HCT116 (cell line): ENCODE measurements at regions not wholly inside any gene's neighbourhood (a gene's known extent, or its start where the extent isn't known, plus 50 kb on each side); places are given as distances from the start of the nearest gene placed in this dataset.

Experiments
- ATAC-seq: fragments of 200-7000 bp; cut with Tn5 transposase; 2 replicates; pipeline ENCODE4 v1.9.1; 2020; ENCODE audit warnings: mild to moderate bottlenecking, moderate library complexity
- BruUV-seq: library from RNA; stranded (reverse); fragments of 400-500 nt; replicated peaks from 2 replicates; lab custom pipeline; 2021; lab: Mats Ljungman, UMichigan
- CTCF ChIA-PET: fragments of 300-600 bp; sonication (Branson Sonifier 250); formaldehyde crosslinking; loops from one replicate; lab custom pipeline; 2021; ENCODE audit warnings: antibody characterized with exemption; lab: Charles Lee
- POLR2A ChIA-PET: fragments of 300-600, 350-600 bp; sonication (Branson Sonifier 250); formaldehyde crosslinking; loops from one replicate; lab custom pipeline; 2021; ENCODE audit warnings: antibody characterized with exemption; lab: Charles Lee
- RAD21 ChIA-PET, 2 experiments: fragments of 300-600 bp; sonication (Branson Sonifier 250); formaldehyde crosslinking; loops; one replicate each; lab custom pipeline; 2023; ENCODE audit warnings: low total read pairs in 2 of 2; ENCODE audit not compliant: uncharacterized antibody in 2 of 2, unreplicated experiment in 2 of 2, low non-redundant PET in 1 of 2; lab: Charles Lee
- DNase-seq: peaks from one replicate; pipeline ENCODE4 v3.0.0-alpha.2; 2010; ENCODE audit warnings: low read depth, low spot score
- H2AFZ ChIP-seq: fragments of 200-600 bp; shearing (Covaris generic), sonication (generic); 2 replicates; pipeline ENCODE4 v1.6.1; 2017; ENCODE audit warnings: low read depth, mixed run types, mixed read lengths, antibody characterized with exemption, low read length; ENCODE audit not compliant: poor library complexity, severe bottlenecking
- H3K27ac ChIP-seq: 2 replicates; pipeline ENCODE4 v1.5.1; 2012; ENCODE audit warnings: low read depth, low read length
- H3K27me3 ChIP-seq: fragments of 200-600 bp; sonication (generic); 2 replicates; pipeline ENCODE4 v1.6.1; 2016; ENCODE audit warnings: mixed run types, low read length, mixed read lengths; ENCODE audit not compliant: insufficient read depth
- H3K36me3 ChIP-seq, 2 experiments: fragments of 200-500 bp in 1 of 2; fragments of 200-600 bp in 1 of 2; sonication (Bioruptor generic) in 1 of 2; sonication (generic) in 1 of 2; 2 replicates each; pipeline versions ENCODE4 v1.5.1 to v1.6.1; 2014 to 2016; ENCODE audit warnings: low read length in 2 of 2, inconsistent platforms in 1 of 2, mixed read lengths in 1 of 2, mixed run types in 1 of 2; ENCODE audit not compliant: insufficient read depth in 2 of 2, control insufficient read depth in 1 of 2
- H3K4me1 ChIP-seq, 2 experiments: fragments of 200-600 bp in 1 of 2; sonication (generic) in 1 of 2; 2 replicates each; pipeline versions ENCODE4 v1.5.1 to v1.6.1; 2012 to 2017; ENCODE audit warnings: low read length in 2 of 2, inconsistent platforms in 1 of 2, mild to moderate bottlenecking in 1 of 2, mixed read lengths in 1 of 2, mixed run types in 1 of 2, moderate library complexity in 1 of 2; ENCODE audit not compliant: insufficient read depth in 2 of 2, control insufficient read depth in 1 of 2
- H3K4me2 ChIP-seq: fragments of 200-600 bp; sonication (generic); 2 replicates; pipeline ENCODE4 v1.6.1; 2017; ENCODE audit warnings: mixed run types, low read length, mixed read lengths
- H3K4me3 ChIP-seq, 2 experiments: fragments of 200-600 bp in 1 of 2; sonication (generic) in 1 of 2; replicated peaks in 1 of 2; 2 replicates each; pipeline ENCODE4 v1.5.1; 2011 to 2016; ENCODE audit warnings: low read length in 2 of 2, control low read depth in 1 of 2, low read depth in 1 of 2, mild to moderate bottlenecking in 1 of 2, mixed read lengths in 1 of 2, mixed run types in 1 of 2
- H3K79me2 ChIP-seq: fragments of 200-600 bp; sonication (generic); 2 replicates; pipeline ENCODE4 v1.6.1; 2017; ENCODE audit warnings: mild to moderate bottlenecking, mixed run types, low read length, moderate library complexity, mixed read lengths; ENCODE audit not compliant: insufficient read depth
- H3K9ac ChIP-seq: fragments of 200-600 bp; sonication (generic); 2 replicates; pipeline ENCODE4 v1.6.1; 2016; ENCODE audit warnings: low read length, mixed read lengths
- H3K9me2 ChIP-seq: fragments of 200-600 bp; sonication (generic), shearing (Covaris generic); 2 replicates; pipeline ENCODE4 v1.6.1; 2017; ENCODE audit warnings: mixed run types, mild to moderate bottlenecking, moderate library complexity; ENCODE audit not compliant: insufficient read depth
- H3K9me3 ChIP-seq, 2 experiments: fragments of 200-500 bp in 1 of 2; fragments of 200-600 bp in 1 of 2; sonication (Bioruptor generic) in 1 of 2; sonication (generic) in 1 of 2; 2 replicates each; pipeline ENCODE4 v1.6.1; 2014 to 2017; ENCODE audit warnings: low read length in 2 of 2, mixed read lengths in 2 of 2, inconsistent platforms in 1 of 2, low read depth in 1 of 2, mild to moderate bottlenecking in 1 of 2, mixed run types in 1 of 2, moderate library complexity in 1 of 2; ENCODE audit not compliant: control insufficient read depth in 1 of 2, insufficient read depth in 1 of 2
- H4K20me1 ChIP-seq: fragments of 200-600 bp; sonication (generic), shearing (Covaris generic); 2 replicates; pipeline ENCODE4 v1.6.1; 2017; ENCODE audit warnings: mixed run types, mild to moderate bottlenecking, moderate library complexity; ENCODE audit not compliant: insufficient read depth
- ATF3 ChIP-seq: IDR thresholded peaks from 2 replicates; pipeline ENCODE4 v1.6.1; 2012
- CBX3 ChIP-seq: IDR thresholded peaks from 2 replicates; pipeline ENCODE4 v1.6.1; 2012; ENCODE audit warnings: low read depth
- EGR1 ChIP-seq: IDR thresholded peaks from 2 replicates; pipeline ENCODE4 v1.6.1; 2012; ENCODE audit warnings: low read depth
- EZH2 ChIP-seq: fragments of 200-600 bp; sonication (generic); IDR thresholded peaks from 2 replicates; pipeline ENCODE4 v1.6.1; 2017; ENCODE audit warnings: antibody characterized with exemption, mixed run types
- EZH2phosphoT487 ChIP-seq: fragments of 200-600 bp; IDR thresholded peaks from 2 replicates; pipeline ENCODE4 v1.6.1; 2018; ENCODE audit warnings: antibody characterized with exemption, borderline replicate concordance
- JUND ChIP-seq: IDR thresholded peaks from 2 replicates; pipeline ENCODE4 v1.6.1; 2012
- MAX ChIP-seq: IDR thresholded peaks from 2 replicates; pipeline ENCODE4 v1.6.1; 2012
- POLR2A ChIP-seq: IDR thresholded peaks from 2 replicates; pipeline ENCODE4 v1.7.0; 2011; ENCODE audit warnings: borderline replicate concordance; ENCODE audit not compliant: insufficient read depth, insufficient read length; ENCODE audit errors: extremely low read depth
- POLR2AphosphoS5 ChIP-seq: IDR thresholded peaks from 2 replicates; pipeline ENCODE4 v1.6.1; 2011; ENCODE audit warnings: mild to moderate bottlenecking, low read depth, low read length, moderate library complexity
- REST ChIP-seq: IDR thresholded peaks from 2 replicates; pipeline ENCODE4 v1.6.1; 2012; ENCODE audit warnings: low read depth
- SRF ChIP-seq: IDR thresholded peaks from 2 replicates; pipeline ENCODE4 v1.6.1; 2012; ENCODE audit warnings: low read depth
- TCF7L2 ChIP-seq: IDR thresholded peaks from 2 replicates; pipeline ENCODE4 v1.7.0; 2011; ENCODE audit warnings: borderline replicate concordance, inconsistent platforms; ENCODE audit not compliant: insufficient read depth, insufficient read length; ENCODE audit errors: extremely low read depth
- YY1 ChIP-seq: IDR thresholded peaks from 2 replicates; pipeline ENCODE4 v1.6.1; 2011; ENCODE audit warnings: low read length, low read depth, moderate library complexity, mild to moderate bottlenecking; ENCODE audit not compliant: insufficient replicate concordance; ENCODE audit errors: extremely low read depth
- ZBTB33 ChIP-seq: IDR thresholded peaks from 2 replicates; pipeline ENCODE4 v1.6.1; 2011; ENCODE audit warnings: mild to moderate bottlenecking, low read length, moderate library complexity; ENCODE audit not compliant: insufficient replicate concordance; ENCODE audit errors: extremely low read depth
- ZFX ChIP-seq: fragments of 450-650 bp; IDR thresholded peaks from 2 replicates; pipeline ENCODE4 v1.6.1; 2017
- ZNF274 ChIP-seq: fragments of 200-500 bp; sonication (Bioruptor generic); IDR thresholded peaks from 2 replicates; pipeline ENCODE4 v1.6.1; 2014; ENCODE audit warnings: mild to moderate bottlenecking, low read depth, low read length, inconsistent platforms
- intact Hi-C: fragments of 100-400 bp; cut with micrococcal nuclease; formaldehyde crosslinking; loops from 2 replicates; pipeline ENCODE4 v1.10.0; 2022

GRCh38 chr9:135377431-135377830 is 102.2 kb upstream of the PPP1R26 start:
- Histone ChIP-seq H3K79me2 (no peaks in the 10 kb centered on the region), H3K36me3 (no peaks in the 10 kb centered on the region), H2AFZ (no peak overlapping the region), H3K9me2 (no peaks in the 10 kb centered on the region), H4K20me1 (no peaks in the 10 kb centered on the region), H3K4me3 (no peak overlapping the region), H3K9ac (no peak overlapping the region), H3K27ac (no peak overlapping the region), H3K9me3 (no peaks in the 10 kb centered on the region), H3K27me3 (no peaks in the 10 kb centered on the region), H3K4me2 (no peak overlapping the region), H3K4me1 (peaks cover 0 to 5% of the 10 kb centered on the region in 2 experiments; a peak in 1 of 4 replicates)
- intact Hi-C loops, result no loop called here
- ChIA-PET RAD21 (no interaction called here), POLR2A (no interaction called here), CTCF (no interaction called here)
- ATAC-seq, result no peak
- TF ChIP-seq EGR1, result no peak
- TF ChIP-seq ZFX, result no peak
- no peak for TF ChIP-seq ZNF274
- TF ChIP-seq EZH2, result no peak
- TF ChIP-seq SRF, result no peak
- TF ChIP-seq EZH2phosphoT487, result no peak
- TF ChIP-seq YY1, result no peak
- no TSS peak for BruUV-seq
- no peak for DNase-seq

- Histone ChIP-seq H3K27ac (no peak overlapping the region), H3K4me2 (no peak overlapping the region), H3K9me3 (no peaks in the 10 kb centered on the region), H2AFZ (no peak overlapping the region), H3K4me3 (no peak overlapping the region), H3K9me2 (no peaks in the 10 kb centered on the region), H3K4me1 (peaks cover 0 to 5% of the 10 kb centered on the region in 2 experiments; a peak in 1 of 4 replicates), H3K27me3 (no peaks in the 10 kb centered on the region), H3K9ac (no peak overlapping the region), H3K79me2 (no peaks in the 10 kb centered on the region), H3K36me3 (no peaks in the 10 kb centered on the region), H4K20me1 (no peaks in the 10 kb centered on the region)
- intact Hi-C loops, result no loop called here
- ChIA-PET RAD21 (no interaction called here), CTCF (no interaction called here), POLR2A (no interaction called here)
- BruUV-seq, result no TSS peak
- no peak for DNase-seq
- ATAC-seq, result no peak
- TF ChIP-seq POLR2AphosphoS5, result no peak
- TF ChIP-seq JUND, result no peak
- TF ChIP-seq MAX, result no peak
- TF ChIP-seq ZBTB33, result no peak
- TF ChIP-seq POLR2A, result no peak
- TF ChIP-seq TCF7L2, result no peak
- no peak for TF ChIP-seq EZH2
- TF ChIP-seq EGR1, result no peak
- TF ChIP-seq CBX3, result no peak
- no peak for TF ChIP-seq ATF3
- TF ChIP-seq EZH2phosphoT487, result no peak
- no peak for TF ChIP-seq REST
Measured at GRCh38 chr9:135378751-135379150, 100.8 kb upstream of the PPP1R26 start.
